ENCODE measurements at regions not wholly inside any gene's neighbourhood (a gene's known extent, or its start where the extent isn't known, plus 50 kb on each side); places are given as distances from the start of the nearest gene placed in this dataset.
A peak's percentile ranks its signal among the peaks of the same experiment; 100 is the strongest.

DNA sequence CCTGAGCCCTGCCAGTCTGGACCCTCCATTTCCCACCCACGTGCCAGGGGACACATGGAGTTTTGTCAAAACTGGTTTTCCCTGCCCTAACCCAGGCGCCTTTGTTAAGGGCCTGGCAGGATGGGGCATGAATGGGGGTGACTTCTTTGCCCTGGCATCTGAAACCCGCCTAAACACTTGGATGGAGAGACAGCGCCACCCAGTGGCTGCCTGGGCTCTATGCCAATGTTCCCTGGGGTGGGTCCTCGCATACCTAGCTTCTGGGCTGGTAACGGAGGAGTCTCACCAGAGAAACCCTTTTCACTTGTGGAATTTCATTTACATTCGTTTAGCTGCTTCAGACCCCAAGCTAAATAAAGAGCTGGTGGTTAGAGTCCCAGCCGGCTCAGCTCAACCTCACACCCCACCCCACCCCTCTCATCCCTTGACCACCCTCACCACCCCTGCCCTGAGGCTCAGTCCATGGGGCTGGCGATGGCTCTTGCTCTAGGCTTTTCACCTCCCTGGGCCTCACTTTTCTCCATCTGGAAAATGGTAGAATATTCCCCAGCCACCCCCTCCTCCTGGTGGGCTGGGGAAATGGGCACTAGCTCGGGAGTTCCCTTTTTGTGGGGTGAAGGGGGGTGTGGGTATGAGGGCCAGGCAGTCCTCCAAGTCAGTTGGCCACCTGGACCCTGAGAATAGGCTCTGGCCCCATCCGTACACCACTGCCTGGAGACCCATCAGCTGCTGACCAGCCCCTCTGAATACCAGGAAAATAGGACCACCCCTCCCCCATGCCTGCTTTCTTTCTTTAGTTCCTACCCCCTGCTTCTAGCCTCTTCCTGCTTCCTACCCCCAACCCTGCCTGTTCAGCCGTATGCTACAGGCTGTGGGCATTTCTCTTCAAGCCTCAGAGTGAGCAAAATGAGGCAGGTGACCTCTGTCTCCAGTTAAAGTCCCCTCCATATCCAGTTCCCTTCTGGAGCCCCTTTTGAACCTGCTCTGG, 57.1 kb upstream of the PJA1 start:
- DNase-seq: peak; percentile 68 to 85 (median 75)

DNA sequence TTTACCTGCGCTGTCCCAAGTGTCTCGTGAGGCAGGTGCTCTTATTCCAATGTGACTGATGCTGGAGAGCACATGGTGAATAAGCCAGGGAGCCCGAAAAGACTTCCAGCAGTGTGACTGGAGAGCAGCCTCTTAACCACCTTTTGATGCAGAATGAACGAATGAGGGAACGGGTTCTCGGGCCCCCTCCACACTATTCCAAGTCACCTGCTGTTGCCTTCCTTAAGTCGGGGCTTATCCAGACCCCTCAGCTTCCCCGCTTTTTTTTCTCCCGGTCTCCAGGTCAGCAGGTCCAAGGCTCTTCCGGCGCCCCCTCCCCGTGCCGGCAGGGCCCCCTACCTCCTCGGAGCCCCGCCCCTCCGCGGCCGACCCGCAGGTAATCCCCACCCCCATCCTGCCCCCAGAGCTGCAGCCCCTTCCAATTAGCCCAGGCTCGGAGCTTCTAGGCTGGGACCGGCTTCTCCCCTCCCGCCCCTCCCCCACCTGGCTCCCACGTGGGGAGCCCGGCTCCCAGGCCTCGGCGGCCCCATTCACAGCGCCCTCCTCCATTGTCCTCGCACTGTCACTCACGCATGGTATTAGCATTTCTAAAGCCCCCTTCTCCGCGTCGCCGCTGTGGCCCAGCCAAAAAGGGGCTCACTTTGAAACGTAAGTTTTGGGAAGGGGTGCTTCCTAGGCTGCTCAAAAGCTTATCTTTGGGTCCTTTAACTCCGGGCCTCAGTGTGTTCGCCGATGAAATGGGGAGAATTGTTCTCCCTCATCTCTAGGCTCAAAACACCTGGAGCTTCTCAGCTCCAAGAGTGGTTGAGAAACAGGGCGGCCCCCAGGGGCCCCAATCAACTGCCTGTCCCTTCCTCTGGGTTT, 56.2 kb upstream of the PJA1 start:
- no peak for DNase-seq

DNA sequence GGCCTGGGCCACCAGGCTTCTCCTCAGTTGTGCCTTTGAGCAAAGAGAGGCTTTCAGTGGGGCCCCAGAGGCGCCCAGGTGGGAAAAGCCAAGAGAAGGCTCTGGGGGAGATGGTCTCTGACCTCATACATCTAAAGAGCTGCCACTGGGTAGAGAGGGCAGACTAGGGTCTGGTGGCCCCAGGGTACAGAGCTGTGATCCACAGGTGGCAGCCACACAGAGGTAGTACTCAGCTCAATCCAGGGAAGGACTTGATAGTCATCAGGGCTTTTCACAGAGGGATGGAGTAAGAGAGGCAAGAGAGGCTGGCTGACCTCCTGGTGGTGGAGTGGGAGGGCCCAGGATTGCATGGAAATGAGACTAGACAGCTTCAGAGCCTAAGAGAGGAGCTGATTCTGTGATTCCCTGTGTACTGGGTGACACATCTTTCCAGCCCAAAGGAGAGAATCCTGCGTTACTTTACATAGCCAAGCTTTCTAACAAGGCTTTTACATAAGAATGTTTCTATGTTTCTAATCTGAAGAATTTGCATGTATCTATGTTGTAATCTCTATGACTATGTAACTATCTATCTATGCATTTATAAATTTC, 53.2 kb upstream of the PJA1 start:
- no peak for DNase-seq

DNA sequence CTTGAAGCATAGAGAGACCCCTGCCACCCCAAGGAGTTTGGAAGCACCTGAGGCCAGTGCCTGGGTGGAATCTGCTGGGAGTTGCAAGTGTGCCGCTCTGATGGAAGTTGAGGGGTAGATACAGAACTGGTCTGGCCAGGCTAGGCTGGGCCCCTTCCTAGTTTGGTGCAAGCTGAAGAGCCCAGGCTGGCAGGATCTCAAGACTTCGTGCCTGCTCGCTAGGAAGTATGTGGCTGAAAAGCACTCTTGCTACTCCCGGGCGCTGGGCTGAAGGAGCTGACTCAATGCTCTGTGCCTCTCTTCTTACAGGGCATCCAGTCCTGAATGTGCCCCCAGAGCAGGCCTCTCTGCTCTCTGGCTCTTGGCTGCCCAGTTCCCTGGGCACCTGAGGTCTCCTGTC, 51.7 kb upstream of the PJA1 start:
- no peak for DNase-seq

DNA sequence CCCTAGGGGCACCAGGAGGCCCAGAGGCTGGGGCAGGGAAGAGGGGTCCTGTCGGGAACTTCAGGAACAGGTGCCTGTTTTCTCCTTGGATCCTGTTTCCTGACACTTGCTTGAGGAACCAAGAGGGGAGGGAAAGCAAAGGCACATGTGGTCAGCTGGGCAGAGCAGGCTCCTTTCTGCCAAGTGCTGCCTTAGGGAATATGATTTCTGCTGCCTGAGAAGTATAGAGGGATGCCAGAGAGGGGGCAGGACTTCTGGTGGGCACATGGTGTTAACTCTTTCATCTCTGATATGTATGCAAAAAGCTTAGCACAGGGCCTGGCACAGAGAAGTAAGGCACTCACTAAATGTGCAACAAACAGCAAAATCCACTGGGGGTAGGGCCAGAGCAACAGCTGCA, 51.2 kb upstream of the PJA1 start:
- no peak for DNase-seq

DNA sequence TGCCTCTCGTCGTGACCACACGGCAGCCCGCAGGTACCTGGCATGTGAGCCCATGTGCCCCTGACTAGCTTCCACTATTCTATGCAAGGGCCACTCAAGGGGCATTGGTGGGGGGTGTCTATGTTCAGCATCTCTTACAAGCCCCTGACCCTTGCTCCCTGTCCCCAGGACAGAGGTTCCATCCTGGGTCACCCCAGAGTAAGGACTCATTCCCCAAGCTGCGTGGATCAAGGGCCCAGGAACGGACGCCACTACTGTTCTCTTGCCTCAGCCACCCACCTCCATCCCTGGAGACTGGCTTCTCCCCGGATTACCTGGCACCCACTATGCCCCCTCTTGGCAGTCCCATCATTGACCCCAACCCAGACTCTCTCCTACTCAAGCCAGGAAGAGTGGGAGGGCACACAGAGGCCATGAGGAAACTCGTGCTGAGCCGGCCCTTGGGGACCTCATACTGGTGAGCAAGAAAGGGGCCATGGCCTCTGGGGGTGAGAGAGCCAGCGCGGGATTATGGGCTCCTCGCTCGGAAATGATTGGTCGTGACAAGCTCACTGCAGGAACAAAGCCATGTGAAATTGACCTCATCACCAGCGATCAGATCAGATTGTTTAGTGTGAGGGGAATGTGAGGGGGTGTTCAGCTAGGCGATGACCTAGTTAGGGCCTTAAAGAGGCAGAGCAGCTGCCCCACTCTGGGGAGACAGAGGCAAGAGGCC, 50.1 kb upstream of the PJA1 start:
- no peak for DNase-seq
